Epithelial cell of proximal tubule (primary cell): ENCODE measurements at regions not wholly inside any gene's neighbourhood (a gene's known extent, or its start where the extent isn't known, plus 50 kb on each side); places are given as distances from the start of the nearest gene placed in this dataset.

ENCODE experiments used
- DNase-seq: peaks from one replicate; pipeline ENCODE4 v3.0.0-alpha.2; 2011; ENCODE audit warnings: low read depth
- H3K4me3 ChIP-seq: 2 replicates; pipeline ENCODE4 v1.5.1; 2011; ENCODE audit warnings: low read depth, mild to moderate bottlenecking, low read length
- CTCF ChIP-seq: conservative IDR thresholded peaks from 2 replicates; pipeline ENCODE4 v1.5.1; 2012; ENCODE audit warnings: low read depth, mild to moderate bottlenecking, low read length

GRCh38 chr5:165370233-165370632 lies 1864.8 kb downstream of the MAT2B start:
- no peak overlapping the region for H3K4me3 ChIP-seq
- no peak for DNase-seq
- TF ChIP-seq CTCF: no peak

DNA sequence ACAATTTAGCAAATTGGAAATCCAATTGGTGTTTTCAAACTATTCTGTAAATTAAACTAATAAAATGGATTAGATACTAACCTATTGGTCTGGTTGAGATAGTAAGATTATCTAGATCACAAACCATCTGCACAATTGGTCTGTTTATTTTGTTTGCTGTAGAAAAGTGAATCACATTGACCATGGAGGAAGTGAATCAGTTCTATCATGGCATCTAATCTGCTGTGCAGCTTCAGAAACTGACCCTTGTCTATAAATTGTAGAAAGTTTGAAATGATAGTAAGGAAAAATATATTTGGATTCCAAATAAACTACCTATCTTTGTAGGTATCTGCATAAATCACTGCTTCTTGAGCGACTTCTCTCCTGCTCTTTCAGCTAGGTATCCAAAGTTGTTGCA lies 1865.4 kb downstream of the MAT2B start:
- no peak for TF ChIP-seq CTCF
- no peak for DNase-seq
- H3K4me3 ChIP-seq: no peak overlapping the region

DNA sequence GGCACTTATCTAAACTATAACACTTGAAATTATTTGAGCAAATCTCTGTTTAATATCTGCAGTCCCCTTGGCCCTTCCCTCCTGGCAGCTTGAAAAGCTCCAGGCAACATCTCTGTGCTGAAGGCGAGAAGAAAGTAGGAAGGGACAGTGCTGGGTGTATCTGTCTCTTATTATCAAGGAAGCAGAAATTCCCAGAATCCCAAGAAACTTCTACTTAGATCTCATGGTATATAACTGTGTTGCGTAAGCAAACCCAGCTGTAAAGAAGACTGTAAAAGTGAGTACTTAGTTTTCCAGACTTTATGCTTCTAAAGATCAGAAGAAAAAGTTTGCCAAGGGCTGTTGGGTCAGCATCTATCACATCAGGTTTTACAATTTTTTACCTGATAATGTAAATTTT lies 1869.8 kb downstream of the MAT2B start:
- H3K4me3 ChIP-seq: no peak overlapping the region
- TF ChIP-seq CTCF: no peak
- DNase-seq: no peak

GRCh38 chr5:165393839-165394238 lies 1888.4 kb downstream of the MAT2B start:
- no peak for TF ChIP-seq CTCF
- no peak overlapping the region for H3K4me3 ChIP-seq
- no peak for DNase-seq

DNA sequence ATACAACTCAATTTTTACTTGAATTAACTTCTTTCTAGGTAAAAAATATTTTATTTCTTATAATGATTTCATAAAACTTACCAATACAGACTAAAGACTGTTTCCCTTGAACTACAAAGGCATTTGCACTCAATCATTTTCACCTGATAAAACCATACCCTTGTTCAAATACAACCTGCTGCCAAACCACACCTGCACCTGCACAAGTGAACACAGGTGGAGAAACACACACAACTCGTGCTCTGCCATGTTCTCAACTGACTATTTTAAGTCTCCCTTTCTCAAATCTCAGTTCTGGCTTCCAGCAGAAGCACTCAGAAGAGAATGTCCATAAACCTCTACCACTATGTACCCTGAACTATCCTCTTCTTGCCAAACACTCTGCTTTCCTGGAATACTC lies 1892.1 kb downstream of the MAT2B start:
- DNase-seq: no peak
- H3K4me3 ChIP-seq: no peak overlapping the region
- TF ChIP-seq CTCF: no peak

- H3K4me3 ChIP-seq: no peak overlapping the region
- no peak for DNase-seq
- TF ChIP-seq CTCF: no peak
Measured at GRCh38 chr5:165400086-165400485, 1894.7 kb downstream of the MAT2B start.

- no peak for TF ChIP-seq CTCF
- no peak for DNase-seq
- no peak overlapping the region for H3K4me3 ChIP-seq
Measured at GRCh38 chr5:165404917-165405316, 1899.5 kb downstream of the MAT2B start.
